ENCODE measurements at regions not wholly inside any gene's neighbourhood (a gene's known extent, or its start where the extent isn't known, plus 50 kb on each side); places are given as distances from the start of the nearest gene placed in this dataset.

GRCh38 chrX:100512471-100512870 lies 72.3 kb upstream of the TNMD start:
- DNase-seq = peak; percentile 0

- no peak for DNase-seq
Measured at GRCh38 chrX:100494646-100495370, 84.7 kb upstream of the PCDH19 start.

- DNase-seq = no peak
Measured at GRCh38 chrX:100491174-100491573, 81.1 kb upstream of the PCDH19 start.

- no peak for DNase-seq
Measured at GRCh38 chrX:100487795-100488194, 77.7 kb upstream of the PCDH19 start.

GRCh38 chrX:100484971-100485370 lies 74.9 kb upstream of the PCDH19 start:
- DNase-seq = no peak

- DNase-seq = no peak
Measured at GRCh38 chrX:100479329-100479728, 69.3 kb upstream of the PCDH19 start.

- DNase-seq = no peak
Measured at GRCh38 chrX:100478714-100479306, 68.7 kb upstream of the PCDH19 start.

- no peak for DNase-seq
Measured at GRCh38 chrX:100477958-100478357, 67.9 kb upstream of the PCDH19 start.

GRCh38 chrX:100477467-100477866 lies 67.4 kb upstream of the PCDH19 start:
- no peak for DNase-seq
